Activated B cell treated with CpG ODN at 0.5 μM for 24 hours (primary cell): ENCODE measurements at regions not wholly inside any gene's neighbourhood (a gene's known extent, or its start where the extent isn't known, plus 50 kb on each side); places are given as distances from the start of the nearest gene placed in this dataset.

Source experiments
- ATAC-seq: fragments of 200-7000 bp; cut with Tn5 transposase; one replicate; pipeline ENCODE4 v1.10.0; 2021; ENCODE audit warnings: low read depth, mild to moderate bottlenecking, moderate library complexity
- CTCF ChIA-PET: fragments of 350-600 bp; sonication (Branson Sonifier 250); formaldehyde crosslinking; loops from one replicate; lab custom pipeline; 2021; ENCODE audit warnings: antibody characterized with exemption; lab: Charles Lee
- POLR2A ChIA-PET: fragments of 350-600 bp; sonication (Branson Sonifier 250); formaldehyde crosslinking; loops from one replicate; lab custom pipeline; 2021; ENCODE audit warnings: antibody characterized with exemption; lab: Charles Lee
- DNase-seq: peaks from one replicate; pipeline ENCODE4 v3.0.0; 2022
- H3K27ac Mint-ChIP-seq: one replicate; pipeline ENCODE4 v1.8.0; 2020; ENCODE audit warnings: mixed read lengths
- H3K27me3 Mint-ChIP-seq: one replicate; pipeline ENCODE4 v1.8.0; 2021; ENCODE audit warnings: mixed read lengths
- H3K36me3 Mint-ChIP-seq: one replicate; pipeline ENCODE4 v1.8.0; 2021; ENCODE audit warnings: low read depth, mixed read lengths
- H3K4me1 Mint-ChIP-seq: one replicate; pipeline ENCODE4 v1.8.0; 2021; ENCODE audit warnings: mixed read lengths
- H3K4me3 Mint-ChIP-seq: one replicate; pipeline ENCODE4 v1.8.0; 2020; ENCODE audit warnings: mild to moderate bottlenecking, mixed read lengths
- H3K9me3 Mint-ChIP-seq: one replicate; pipeline ENCODE4 v1.8.0; 2020; ENCODE audit warnings: mixed read lengths
- CTCF ChIP-seq: fragments of 200-600 bp; IDR thresholded peaks from one replicate; pipeline ENCODE4 v1.8.0; 2022; ENCODE audit warnings: antibody characterized with exemption, mild to moderate bottlenecking
- intact Hi-C: fragments of 100-400 bp; cut with micrococcal nuclease; formaldehyde crosslinking; loops from one replicate; pipeline ENCODE4 v1.15.1; 2024

GRCh38 chr22:47292546-47293320 is 530.3 kb downstream of the TBC1D22A start:
- Mint-ChIP-seq H3K27me3 (peaks cover 9% of the 10 kb centered on the region), H3K4me3 (no peak overlapping the region), H3K4me1 (no peaks in the 10 kb centered on the region), H3K27ac (no peak overlapping the region), H3K9me3 (no peaks in the 10 kb centered on the region), H3K36me3 (no peaks in the 10 kb centered on the region)
- intact Hi-C loops, result no loop called here
- TF ChIP-seq CTCF, result no peak
- CTCF ChIA-PET, result no interaction called here
- ATAC-seq, result no peak
- POLR2A ChIA-PET, result no interaction called here
- DNase-seq, result no peak

GRCh38 chr22:47291565-47292495 is 529.4 kb downstream of the TBC1D22A start:
- CTCF ChIA-PET, result no interaction called here
- H3K4me3 Mint-ChIP-seq, result no peak overlapping the region
- no peak for TF ChIP-seq CTCF
- ATAC-seq (no peak), DNase-seq (peak; percentile 12)
- H3K27ac Mint-ChIP-seq, result no peak overlapping the region
- intact Hi-C loops, result no loop called here
- no peaks in the 10 kb centered on the region for H3K36me3 Mint-ChIP-seq
- POLR2A ChIA-PET, result no interaction called here
- H3K4me1 Mint-ChIP-seq, result no peaks in the 10 kb centered on the region
- H3K9me3 Mint-ChIP-seq, result no peaks in the 10 kb centered on the region
- peaks cover 9% of the 10 kb centered on the region for H3K27me3 Mint-ChIP-seq

GRCh38 chr22:47290706-47291430 is 528.4 kb downstream of the TBC1D22A start:
- Mint-ChIP-seq H3K4me1 (no peaks in the 10 kb centered on the region), H3K4me3 (no peak overlapping the region), H3K27me3 (peaks cover 7% of the 10 kb centered on the region), H3K36me3 (no peaks in the 10 kb centered on the region), H3K27ac (no peak overlapping the region), H3K9me3 (no peaks in the 10 kb centered on the region)
- intact Hi-C loops, result no loop called here
- DNase-seq (peak; percentile 7), ATAC-seq (no peak)
- POLR2A ChIA-PET, result no interaction called here
- no peak for TF ChIP-seq CTCF
- CTCF ChIA-PET, result no interaction called here

GRCh38 chr22:47289336-47289985 is 527.0 kb downstream of the TBC1D22A start:
- DNase-seq, result no peak
- no peak for ATAC-seq
- H3K4me3 Mint-ChIP-seq, result no peak overlapping the region
- ChIA-PET CTCF (no interaction called here), POLR2A (no interaction called here)
- no peaks in the 10 kb centered on the region for H3K4me1 Mint-ChIP-seq
- no peaks in the 10 kb centered on the region for H3K36me3 Mint-ChIP-seq
- no peak overlapping the region for H3K27ac Mint-ChIP-seq
- no peaks in the 10 kb centered on the region for H3K9me3 Mint-ChIP-seq
- intact Hi-C loops, result no loop called here
- peaks cover 3% of the 10 kb centered on the region for H3K27me3 Mint-ChIP-seq
- no peak for TF ChIP-seq CTCF
